ENCODE measurements at regions not wholly inside any gene's neighbourhood (a gene's known extent, or its start where the extent isn't known, plus 50 kb on each side); places are given as distances from the start of the nearest gene placed in this dataset.

- Histone ChIP-seq H4K20me1 (ENCODE audit: control insufficient read depth, insufficient read depth, low read length, poor library complexity, severe bottlenecking) (no peaks in the 10 kb centered on the region), H3K9ac (ENCODE audit: low read length) (no peak overlapping the region), H3K4me1 (ENCODE audit: control insufficient read depth in 2 of 2, insufficient read depth in 2 of 2, low read length in 2 of 2) (no peaks in the 10 kb centered on the region), H3K79me2 (ENCODE audit: control insufficient read depth, insufficient read depth, low read length) (no peaks in the 10 kb centered on the region), H3K4me2 (replicated peaks; ENCODE audit: low read depth, low read length, poor library complexity, severe bottlenecking) (no peak overlapping the region), H3K27me3 (replicated peaks in 1 of 4; ENCODE audit: control extremely low read depth in 1 of 4, control insufficient read depth in 3 of 4, insufficient read depth in 4 of 4, low read length in 3 of 4) (peaks cover 0 to 2% (median 0%) of the 10 kb centered on the region in 4 experiments), H3K27ac (ENCODE audit: low read length in 2 of 2) (no peak overlapping the region), H3K4me3 (ENCODE audit: control extremely low read depth in 1 of 5, extremely low read depth in 1 of 5, insufficient read depth in 1 of 5, low read depth in 2 of 5, low read length in 4 of 5) (no peak overlapping the region), H3K9me3 (ENCODE audit: control extremely low read depth in 1 of 3, control insufficient read depth in 2 of 3, insufficient read depth in 1 of 3, low read length in 2 of 3) (no peaks in the 10 kb centered on the region), H2AFZ (ENCODE audit: insufficient read depth, low read depth, low read length, poor library complexity, severe bottlenecking) (no peak overlapping the region), H3K36me3 (replicated peaks in 1 of 2; ENCODE audit: control extremely low read depth in 1 of 2, control insufficient read depth in 1 of 2, extremely low read depth in 1 of 2, insufficient read depth in 2 of 2, low read length in 1 of 2) (no peaks in the 10 kb centered on the region)
- intact Hi-C loops (cut with micrococcal nuclease) = no loop called here
- 74% methylated on average over 3 of the region's 5 CpGs for WGBS (ENCODE audit: insufficient coverage)
- H3K27me3 Mint-ChIP-seq = no peaks in the 10 kb centered on the region
- H3K9me3 Mint-ChIP-seq (ENCODE audit: insufficient read depth) = no peaks in the 10 kb centered on the region
- no peak overlapping the region for H3K27ac Mint-ChIP-seq
- ATAC-seq (ENCODE audit: low read depth) (no peak), DNase-seq (no peak)
- CTCF ChIA-PET = no interaction called here
- POLR2A ChIA-PET = no interaction called here
- TF ChIP-seq CTCF (IDR thresholded peaks at IDR 0.05) (no peak), EZH2 (IDR thresholded peaks at IDR 0.05; ENCODE audit: borderline replicate concordance, insufficient read depth, low read depth, low read length, poor library complexity, severe bottlenecking) (no peak)
- no peaks in the 10 kb centered on the region for H3K4me1 Mint-ChIP-seq
- no peak overlapping the region for H3K4me3 Mint-ChIP-seq
Measured at GRCh38 chr6:98547634-98548033, 286.7 kb upstream of the POU3F2 start.

GRCh38 chr6:98548301-98548700, 286.1 kb upstream of the POU3F2 start:
- no peaks in the 10 kb centered on the region for H3K36me3 ChIP-seq (replicated peaks in 1 of 2; ENCODE audit: control extremely low read depth in 1 of 2, control insufficient read depth in 1 of 2, extremely low read depth in 1 of 2, insufficient read depth in 2 of 2, low read length in 1 of 2)
- DNase-seq (no peak), ATAC-seq (ENCODE audit: low read depth) (no peak)
- H3K27me3 ChIP-seq (replicated peaks in 1 of 4; ENCODE audit: control extremely low read depth in 1 of 4, control insufficient read depth in 3 of 4, insufficient read depth in 4 of 4, low read length in 3 of 4) = peaks cover 0 to 2% (median 0%) of the 10 kb centered on the region in 4 experiments
- H3K4me2 ChIP-seq (replicated peaks; ENCODE audit: low read depth, low read length, poor library complexity, severe bottlenecking) = no peak overlapping the region
- no peak overlapping the region for H3K9ac ChIP-seq (ENCODE audit: low read length)
- ChIA-PET CTCF (no interaction called here), POLR2A (no interaction called here)
- H3K27ac ChIP-seq (ENCODE audit: low read length in 2 of 2) = no peak overlapping the region
- no peaks in the 10 kb centered on the region for H3K79me2 ChIP-seq (ENCODE audit: control insufficient read depth, insufficient read depth, low read length)
- no CpG with 5 or more reads among the region's 1 CpG for WGBS (ENCODE audit: insufficient coverage)
- no peaks in the 10 kb centered on the region for H3K9me3 ChIP-seq (ENCODE audit: control extremely low read depth in 1 of 3, control insufficient read depth in 2 of 3, insufficient read depth in 1 of 3, low read length in 2 of 3)
- H3K27ac Mint-ChIP-seq = no peak overlapping the region
- H4K20me1 ChIP-seq (ENCODE audit: control insufficient read depth, insufficient read depth, low read length, poor library complexity, severe bottlenecking) = no peaks in the 10 kb centered on the region
- intact Hi-C loops (cut with micrococcal nuclease) = no loop called here
- no peaks in the 10 kb centered on the region for H3K4me1 Mint-ChIP-seq
- no peaks in the 10 kb centered on the region for H3K27me3 Mint-ChIP-seq
- no peak overlapping the region for H3K4me3 ChIP-seq (ENCODE audit: control extremely low read depth in 1 of 5, extremely low read depth in 1 of 5, insufficient read depth in 1 of 5, low read depth in 2 of 5, low read length in 4 of 5)
- H3K4me3 Mint-ChIP-seq = no peak overlapping the region
- no peaks in the 10 kb centered on the region for H3K9me3 Mint-ChIP-seq (ENCODE audit: insufficient read depth)
- no peak for TF ChIP-seq CTCF (IDR thresholded peaks at IDR 0.05)
- TF ChIP-seq EZH2 (IDR thresholded peaks at IDR 0.05; ENCODE audit: borderline replicate concordance, insufficient read depth, low read depth, low read length, poor library complexity, severe bottlenecking) = no peak
- H3K4me1 ChIP-seq (ENCODE audit: control insufficient read depth in 2 of 2, insufficient read depth in 2 of 2, low read length in 2 of 2) = no peaks in the 10 kb centered on the region
- no peak overlapping the region for H2AFZ ChIP-seq (ENCODE audit: insufficient read depth, low read depth, low read length, poor library complexity, severe bottlenecking)

Measured in B cell (primary cell).